Keratinocyte (primary cell): ENCODE measurements at regions not wholly inside any gene's neighbourhood (a gene's known extent, or its start where the extent isn't known, plus 50 kb on each side); places are given as distances from the start of the nearest gene placed in this dataset.

Experiments used
- DNase-seq: peaks from one replicate; pipeline ENCODE4 v3.0.0-alpha.2; 2011; ENCODE audit warnings: low read depth, missing footprints, low spot score
- FAIRE-seq: peaks from 2 replicates; lab custom pipeline; 2011; peaks lifted over from hg19 to GRCh38; lab: Jason Lieb, UNC
- H2AFZ ChIP-seq: 2 replicates; pipeline ENCODE4 v1.6.0; 2012; ENCODE audit warnings: low read length, control low read depth, inconsistent platforms; ENCODE audit not compliant: control insufficient read depth
- H3K27ac ChIP-seq: 2 replicates; pipeline ENCODE4 v1.5.1; 2011; ENCODE audit warnings: low read length; ENCODE audit not compliant: control insufficient read depth, insufficient read depth
- H3K27me3 ChIP-seq: 3 replicates; pipeline ENCODE4 v1.6.0; 2011; ENCODE audit warnings: low read length; ENCODE audit not compliant: control insufficient read depth, insufficient read depth; ENCODE audit errors: extremely low read depth
- H3K36me3 ChIP-seq, 2 experiments: 2 replicates in 1 of 2; 3 replicates in 1 of 2; pipeline ENCODE4 v1.5.1; 2011; ENCODE audit warnings: low read length in 2 of 2, mild to moderate bottlenecking in 1 of 2; ENCODE audit not compliant: control insufficient read depth in 2 of 2, insufficient read depth in 2 of 2; ENCODE audit errors: extremely low read depth in 1 of 2
- H3K4me1 ChIP-seq: 3 replicates; pipeline ENCODE4 v1.5.1; 2011; ENCODE audit warnings: low read length; ENCODE audit not compliant: control insufficient read depth, insufficient read depth; ENCODE audit errors: extremely low read depth
- H3K4me2 ChIP-seq: 3 replicates; pipeline ENCODE4 v1.6.0; 2011; ENCODE audit warnings: low read depth, low read length; ENCODE audit not compliant: control insufficient read depth, insufficient read depth; ENCODE audit errors: extremely low read depth
- H3K4me3 ChIP-seq, 3 experiments: fragments of 200-600 bp in 1 of 3; sonication (generic) in 1 of 3; 2 replicates in 2 of 3; 3 replicates in 1 of 3; pipeline ENCODE4 v1.5.1; 2011 to 2016; ENCODE audit warnings: low read length in 3 of 3, mild to moderate bottlenecking in 3 of 3, control low read depth in 2 of 3, inconsistent platforms in 1 of 3, low read depth in 1 of 3, mixed read lengths in 1 of 3, mixed run types in 1 of 3, moderate library complexity in 1 of 3; ENCODE audit not compliant: control insufficient read depth in 2 of 3, insufficient read depth in 2 of 3; ENCODE audit errors: extremely low read depth in 1 of 3
- H3K79me2 ChIP-seq: 2 replicates; pipeline ENCODE4 v1.6.0; 2012; ENCODE audit warnings: low read length; ENCODE audit not compliant: control insufficient read depth, insufficient read depth
- H3K9ac ChIP-seq: 3 replicates; pipeline ENCODE4 v1.6.0; 2011; ENCODE audit warnings: low read length; ENCODE audit not compliant: control insufficient read depth, insufficient read depth; ENCODE audit errors: extremely low read depth
- H3K9me1 ChIP-seq: 3 replicates; pipeline ENCODE4 v1.6.0; 2011; ENCODE audit warnings: low read length; ENCODE audit not compliant: control insufficient read depth, insufficient read depth; ENCODE audit errors: extremely low read depth
- H3K9me3 ChIP-seq: 2 replicates; pipeline ENCODE4 v1.5.1; 2012; ENCODE audit warnings: low read depth, low read length; ENCODE audit not compliant: control insufficient read depth
- H4K20me1 ChIP-seq: 3 replicates; pipeline ENCODE4 v1.6.0; 2011; ENCODE audit warnings: low read length; ENCODE audit not compliant: control insufficient read depth, insufficient read depth; ENCODE audit errors: extremely low read depth
- EZH2 ChIP-seq: IDR thresholded peaks from one replicate; pipeline ENCODE4 v1.6.1; 2012; ENCODE audit warnings: inconsistent platforms, mild to moderate bottlenecking, low read length, moderate library complexity
- dilution Hi-C: fragments of 300-500 bp; cut with MboI; formaldehyde crosslinking; loops from one replicate; pipeline ENCODE4 v1.7.0; 2020; ENCODE audit warnings: low sequenced_read_pairs; ENCODE audit not compliant: extremely low pct_ligation_motif_present
- TF ChIP-seq, protein P1 (sequence below), 3 experiments: IDR thresholded peaks in 1 of 3; conservative IDR thresholded peaks in 1 of 3; optimal IDR thresholded peaks in 1 of 3; 2 replicates in 2 of 3; 3 replicates in 1 of 3; pipeline versions ENCODE3 to v1.5.1; 2011; ENCODE audit warnings: low read length in 3 of 3, mild to moderate bottlenecking in 3 of 3, moderate library complexity in 2 of 3, control low read depth in 1 of 3, inconsistent platforms in 1 of 3; ENCODE audit not compliant: insufficient read depth in 2 of 3; ENCODE audit errors: extremely low read depth in 1 of 3

DNA sequence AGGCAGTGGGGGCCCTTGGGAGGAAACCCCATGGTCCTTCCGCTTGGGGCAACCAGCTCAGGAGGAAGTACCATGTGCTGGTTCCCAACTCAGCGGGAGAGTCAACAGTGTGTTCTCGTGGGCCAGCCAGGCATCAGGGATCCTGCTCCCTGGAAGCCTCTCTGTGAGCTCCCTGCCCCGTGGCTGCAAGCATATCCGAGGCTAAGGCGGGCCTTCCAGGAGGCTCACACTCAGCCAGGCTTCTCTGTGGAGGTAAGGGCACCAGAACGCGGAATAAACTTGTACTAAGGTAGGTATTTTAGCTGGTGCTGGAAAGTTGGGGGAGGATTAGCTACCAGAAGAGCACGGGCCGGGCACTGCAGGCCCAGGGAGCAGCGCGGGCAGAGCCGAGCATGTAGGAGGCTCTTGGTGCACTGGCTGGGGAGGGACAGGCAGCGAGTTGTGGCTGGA is 74.7 kb upstream of the POU3F1 start:
- Histone ChIP-seq H3K27me3 (no peaks in the 10 kb centered on the region), H3K9me3 (no peaks in the 10 kb centered on the region), H2AFZ (peak overlapping the region; percentile 4), H3K36me3 (no peaks in the 10 kb centered on the region), H3K4me1 (peaks cover 79% of the 10 kb centered on the region), H3K9ac (peak overlapping the region; percentile 23), H3K27ac (peak overlapping the region; percentile 39), H3K4me2 (peak overlapping the region; percentile 49), H4K20me1 (no peaks in the 10 kb centered on the region), H3K9me1 (peaks cover 4% of the 10 kb centered on the region), H3K4me3 (peak overlapping the region in 1 of 3 experiments; percentile 12), H3K79me2 (no peaks in the 10 kb centered on the region)
- FAIRE-seq (peak; percentile 78), DNase-seq (no peak)
- dilution Hi-C loops, result no loop called here
- TF ChIP-seq, protein P1, sequence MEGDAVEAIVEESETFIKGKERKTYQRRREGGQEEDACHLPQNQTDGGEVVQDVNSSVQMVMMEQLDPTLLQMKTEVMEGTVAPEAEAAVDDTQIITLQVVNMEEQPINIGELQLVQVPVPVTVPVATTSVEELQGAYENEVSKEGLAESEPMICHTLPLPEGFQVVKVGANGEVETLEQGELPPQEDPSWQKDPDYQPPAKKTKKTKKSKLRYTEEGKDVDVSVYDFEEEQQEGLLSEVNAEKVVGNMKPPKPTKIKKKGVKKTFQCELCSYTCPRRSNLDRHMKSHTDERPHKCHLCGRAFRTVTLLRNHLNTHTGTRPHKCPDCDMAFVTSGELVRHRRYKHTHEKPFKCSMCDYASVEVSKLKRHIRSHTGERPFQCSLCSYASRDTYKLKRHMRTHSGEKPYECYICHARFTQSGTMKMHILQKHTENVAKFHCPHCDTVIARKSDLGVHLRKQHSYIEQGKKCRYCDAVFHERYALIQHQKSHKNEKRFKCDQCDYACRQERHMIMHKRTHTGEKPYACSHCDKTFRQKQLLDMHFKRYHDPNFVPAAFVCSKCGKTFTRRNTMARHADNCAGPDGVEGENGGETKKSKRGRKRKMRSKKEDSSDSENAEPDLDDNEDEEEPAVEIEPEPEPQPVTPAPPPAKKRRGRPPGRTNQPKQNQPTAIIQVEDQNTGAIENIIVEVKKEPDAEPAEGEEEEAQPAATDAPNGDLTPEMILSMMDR (optimal IDR thresholded peaks at IDR 0.05 in 1 of 3, IDR thresholded peaks at IDR 0.05 in 1 of 3, conservative IDR thresholded peaks at IDR 0.05 in 1 of 3; ENCODE audit: extremely low read depth in 1 of 3, insufficient read depth in 2 of 3, low read length in 3 of 3), result no peak
- TF ChIP-seq EZH2, result no peak

DNA sequence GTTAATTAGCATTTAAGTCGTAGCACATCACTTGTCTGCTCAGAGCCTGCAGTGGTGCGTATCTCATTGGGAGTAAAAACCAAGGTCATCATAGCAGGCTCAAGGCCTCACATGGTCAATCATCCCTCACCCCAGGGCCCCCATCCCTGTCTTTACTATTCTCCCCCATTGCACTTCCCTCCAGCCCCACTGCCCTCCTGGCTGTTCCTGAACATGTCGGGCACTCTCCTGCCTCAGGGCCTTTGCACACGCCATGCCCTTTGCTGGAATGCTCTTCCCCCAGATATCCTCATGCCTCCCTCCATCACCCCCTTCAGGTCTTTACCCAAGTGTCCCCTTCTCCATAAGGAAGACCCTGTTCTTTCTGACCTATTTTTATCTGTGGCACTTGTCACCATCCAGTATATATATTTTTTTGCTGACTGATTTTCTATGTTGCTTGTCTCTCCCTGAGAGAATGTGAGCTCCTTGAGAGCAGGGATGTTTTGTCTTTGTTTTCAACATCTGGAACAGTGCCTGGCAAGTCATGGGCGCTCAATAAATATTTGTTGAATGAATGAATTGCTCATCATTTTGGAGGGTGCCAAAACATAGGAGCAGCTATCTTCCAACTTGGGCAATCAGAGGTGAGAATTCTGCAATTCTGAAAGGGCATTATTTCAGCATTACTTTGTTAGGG is 74.1 kb upstream of the POU3F1 start:
- no peaks in the 10 kb centered on the region for H3K27me3 ChIP-seq
- DNase-seq (no peak), FAIRE-seq (no peak)
- H3K4me3 ChIP-seq, result no peak overlapping the region
- H3K4me2 ChIP-seq, result peak overlapping the region; percentile 49
- H3K9me1 ChIP-seq, result peaks cover 4% of the 10 kb centered on the region
- no peak for TF ChIP-seq EZH2
- TF ChIP-seq, protein P1 (optimal IDR thresholded peaks at IDR 0.05 in 1 of 3, IDR thresholded peaks at IDR 0.05 in 1 of 3, conservative IDR thresholded peaks at IDR 0.05 in 1 of 3; ENCODE audit: extremely low read depth in 1 of 3, insufficient read depth in 2 of 3, low read length in 3 of 3), result no peak
- H3K27ac ChIP-seq, result no peak overlapping the region
- no peaks in the 10 kb centered on the region for H4K20me1 ChIP-seq
- H3K36me3 ChIP-seq, result no peaks in the 10 kb centered on the region
- H3K9me3 ChIP-seq, result no peaks in the 10 kb centered on the region
- H3K4me1 ChIP-seq, result peaks cover 74% of the 10 kb centered on the region
- H3K79me2 ChIP-seq, result no peaks in the 10 kb centered on the region
- H3K9ac ChIP-seq, result no peak overlapping the region
- H2AFZ ChIP-seq, result no peak overlapping the region
- dilution Hi-C loops, result no loop called here
